ENCODE measurements at regions not wholly inside any gene's neighbourhood (a gene's known extent, or its start where the extent isn't known, plus 50 kb on each side); places are given as distances from the start of the nearest gene placed in this dataset.
"Not testable (repeated sequence)": the region's sequence is repeated elsewhere in the genome, so short reads cannot be mapped to it uniquely, and the experiment has no call there.

DNA sequence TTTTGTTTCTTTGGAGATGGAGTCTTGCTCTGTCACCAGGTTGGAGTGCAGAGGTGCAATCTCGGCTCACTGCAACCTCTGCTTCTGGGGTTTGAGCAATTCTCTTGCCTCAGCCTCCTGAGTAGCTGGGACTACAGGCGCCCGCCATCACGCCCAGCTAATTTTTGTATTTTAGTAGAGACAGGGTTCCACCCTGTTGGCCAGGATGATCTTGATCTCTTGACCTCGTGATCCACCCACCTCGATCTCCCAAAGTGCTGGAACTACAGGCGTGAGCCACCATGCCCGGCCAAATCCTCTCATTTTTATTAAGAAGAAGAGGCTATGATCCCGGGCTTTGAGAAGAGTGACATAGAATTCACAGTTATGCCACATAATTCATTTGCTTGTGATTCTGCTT lies 1178.4 kb downstream of the NSUN3 start:
- TF ChIP-seq CTCF (IDR thresholded peaks at IDR 0.05); POLR2A (IDR thresholded peaks at IDR 0.05; ENCODE audit: low read depth); POLR2AphosphoS5 (IDR thresholded peaks at IDR 0.05): not testable (repeated sequence)
